CD4-positive, alpha-beta T cell treated with Interleukin-21 for 1 hour (primary cell): ENCODE measurements at regions not wholly inside any gene's neighbourhood (a gene's known extent, or its start where the extent isn't known, plus 50 kb on each side); places are given as distances from the start of the nearest gene placed in this dataset.
"Not testable (repeated sequence)": the region's sequence is repeated elsewhere in the genome, so short reads cannot be mapped to it uniquely, and the experiment has no call there.

ENCODE experiments used
- DNase-seq: peaks from one replicate; pipeline ENCODE4 v3.0.0-alpha.2; 2020

GRCh38 chr2:124967325-124967724, 942.2 kb downstream of the CNTNAP5 start:
- no peak for DNase-seq

GRCh38 chr2:124970030-124970429, 944.9 kb downstream of the CNTNAP5 start:
- no peak for DNase-seq

GRCh38 chr2:124973396-124973795, 948.3 kb downstream of the CNTNAP5 start:
- no peak for DNase-seq

- no peak for DNase-seq
Measured at GRCh38 chr2:124975224-124975623, 950.1 kb downstream of the CNTNAP5 start.

GRCh38 chr2:124975648-124976047, 950.6 kb downstream of the CNTNAP5 start:
- no peak for DNase-seq

- no peak for DNase-seq
Measured at GRCh38 chr2:124978597-124978996, 953.5 kb downstream of the CNTNAP5 start.

- no peak for DNase-seq
Measured at GRCh38 chr2:124983595-124983994, 958.5 kb downstream of the CNTNAP5 start.

GRCh38 chr2:124985270-124985669, 960.2 kb downstream of the CNTNAP5 start:
- no peak for DNase-seq

- no peak for DNase-seq
Measured at GRCh38 chr2:124986136-124986535, 961.0 kb downstream of the CNTNAP5 start.

- DNase-seq = not testable (repeated sequence)
Measured at GRCh38 chr2:124986870-124987269, 961.8 kb downstream of the CNTNAP5 start.

- not testable (repeated sequence) for DNase-seq
Measured at GRCh38 chr2:124987436-124987835, 962.3 kb downstream of the CNTNAP5 start.

- DNase-seq = no peak
Measured at GRCh38 chr2:124988111-124988510, 963.0 kb downstream of the CNTNAP5 start.

GRCh38 chr2:124988794-124989193, 963.7 kb downstream of the CNTNAP5 start:
- DNase-seq = no peak

GRCh38 chr2:124993809-124994208, 968.7 kb downstream of the CNTNAP5 start:
- DNase-seq = no peak

GRCh38 chr2:124995185-124995912, 970.3 kb downstream of the CNTNAP5 start:
- no peak for DNase-seq

GRCh38 chr2:124996406-124996805, 971.3 kb downstream of the CNTNAP5 start:
- no peak for DNase-seq

GRCh38 chr2:124999906-125000305, 974.8 kb downstream of the CNTNAP5 start:
- DNase-seq = no peak

- no peak for DNase-seq
Measured at GRCh38 chr2:125004106-125004800, 979.2 kb downstream of the CNTNAP5 start.

- DNase-seq = no peak
Measured at GRCh38 chr2:125006676-125007075, 981.6 kb downstream of the CNTNAP5 start.

- not testable (repeated sequence) for DNase-seq
Measured at GRCh38 chr2:125028721-125029120, 1003.6 kb downstream of the CNTNAP5 start.

GRCh38 chr2:125033871-125034270, 1008.8 kb downstream of the CNTNAP5 start:
- DNase-seq = no peak

- DNase-seq = no peak
Measured at GRCh38 chr2:125037135-125037653, 1012.1 kb downstream of the CNTNAP5 start.

GRCh38 chr2:125041846-125042245, 1016.8 kb downstream of the CNTNAP5 start:
- no peak for DNase-seq

- DNase-seq = no peak
Measured at GRCh38 chr2:125042727-125043126, 1017.6 kb downstream of the CNTNAP5 start.
